ENCODE measurements at regions not wholly inside any gene's neighbourhood (a gene's known extent, or its start where the extent isn't known, plus 50 kb on each side); places are given as distances from the start of the nearest gene placed in this dataset.

- TF ChIP-seq GATA2 (IDR thresholded peaks at IDR 0.05; ENCODE audit: low read depth, low read length): no peak
- no peak for TF ChIP-seq GATA3 (IDR thresholded peaks at IDR 0.05; ENCODE audit: low read depth, low read length)
These were observed 105.3 kb upstream of the SMC2 start for GRCh38 chr9:103988821-103989220.

DNA sequence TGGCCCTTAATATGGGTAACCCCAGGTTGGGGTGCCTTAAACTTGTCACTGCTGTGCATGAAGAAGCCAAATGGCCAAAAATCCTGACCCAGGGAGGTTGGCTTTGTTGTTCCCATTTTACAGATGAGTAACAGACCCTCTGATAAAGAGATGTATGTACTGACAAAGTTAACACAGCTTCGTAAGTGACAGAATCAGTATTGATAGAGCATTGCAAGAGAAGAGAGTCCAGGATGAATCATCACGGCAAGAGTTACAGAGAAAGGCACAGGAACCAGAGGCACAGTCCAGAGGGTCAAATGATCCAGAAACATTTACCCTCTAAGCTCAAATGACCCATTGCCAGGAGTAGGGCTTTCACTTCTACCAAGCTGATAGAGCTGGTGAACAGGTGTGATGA lies 103.8 kb upstream of the SMC2 start:
- no peak for TF ChIP-seq GATA3 (IDR thresholded peaks at IDR 0.05; ENCODE audit: low read depth, low read length)
- TF ChIP-seq GATA2 (IDR thresholded peaks at IDR 0.05; ENCODE audit: low read depth, low read length): no peak

GRCh38 chr9:103991001-103991400 lies 103.1 kb upstream of the SMC2 start:
- no peak for TF ChIP-seq GATA2 (IDR thresholded peaks at IDR 0.05; ENCODE audit: low read depth, low read length)
- TF ChIP-seq GATA3 (IDR thresholded peaks at IDR 0.05; ENCODE audit: low read depth, low read length): no peak

DNA sequence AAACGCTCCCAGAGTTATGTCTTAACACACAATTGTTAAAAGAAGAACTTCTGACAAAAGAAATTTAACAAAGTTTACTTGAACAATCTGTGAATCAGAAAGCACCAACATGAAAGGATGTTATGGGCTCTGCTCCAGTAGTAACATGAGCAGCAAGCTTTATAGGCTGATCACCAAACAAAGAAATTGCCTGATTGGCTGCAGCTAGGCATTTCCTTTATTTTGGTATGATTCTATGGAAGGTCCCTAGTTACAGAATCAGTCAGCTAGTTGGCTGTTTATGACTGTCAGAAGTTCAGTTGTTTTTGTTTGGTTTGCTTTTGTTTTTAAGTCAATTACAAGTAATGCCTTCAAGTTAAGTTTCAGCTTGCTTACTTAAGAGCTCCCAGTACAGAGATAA lies 102.4 kb upstream of the SMC2 start:
- no peak for TF ChIP-seq GATA2 (IDR thresholded peaks at IDR 0.05; ENCODE audit: low read depth, low read length)
- no peak for TF ChIP-seq GATA3 (IDR thresholded peaks at IDR 0.05; ENCODE audit: low read depth, low read length)

DNA sequence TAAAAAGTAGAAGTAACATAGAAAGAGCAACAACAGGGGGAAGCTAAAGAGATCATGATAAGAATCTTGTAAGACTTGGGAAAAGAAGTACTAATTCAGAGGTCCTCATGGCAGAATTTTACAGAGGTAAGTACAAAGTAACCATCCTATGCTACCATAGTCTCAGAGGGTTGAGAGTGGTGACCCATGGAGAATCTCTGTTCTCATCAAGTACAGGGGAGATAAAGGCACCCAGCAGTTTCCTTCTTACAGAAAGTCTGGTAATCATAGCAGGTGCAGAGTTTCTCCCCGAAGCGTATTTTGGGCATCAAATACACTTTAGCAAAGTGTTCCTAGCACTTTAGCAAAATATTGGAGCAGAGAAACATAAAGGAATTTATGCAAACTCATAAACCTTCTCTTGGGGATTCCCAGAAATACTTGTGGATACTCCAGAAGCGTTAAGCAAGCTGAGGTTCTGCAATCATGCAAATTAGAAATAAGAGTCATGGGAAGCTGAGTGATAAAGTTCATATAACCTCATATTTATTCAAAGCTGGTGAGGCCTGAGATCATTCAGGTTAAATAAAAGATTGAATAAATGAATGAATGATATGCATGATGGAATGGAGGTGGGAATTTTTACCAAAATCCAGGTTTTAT lies 101.0 kb upstream of the SMC2 start:
- TF ChIP-seq GATA2 (IDR thresholded peaks at IDR 0.05; ENCODE audit: low read depth, low read length) (no peak), GATA3 (IDR thresholded peaks at IDR 0.05; ENCODE audit: low read depth, low read length) (no peak)

DNA sequence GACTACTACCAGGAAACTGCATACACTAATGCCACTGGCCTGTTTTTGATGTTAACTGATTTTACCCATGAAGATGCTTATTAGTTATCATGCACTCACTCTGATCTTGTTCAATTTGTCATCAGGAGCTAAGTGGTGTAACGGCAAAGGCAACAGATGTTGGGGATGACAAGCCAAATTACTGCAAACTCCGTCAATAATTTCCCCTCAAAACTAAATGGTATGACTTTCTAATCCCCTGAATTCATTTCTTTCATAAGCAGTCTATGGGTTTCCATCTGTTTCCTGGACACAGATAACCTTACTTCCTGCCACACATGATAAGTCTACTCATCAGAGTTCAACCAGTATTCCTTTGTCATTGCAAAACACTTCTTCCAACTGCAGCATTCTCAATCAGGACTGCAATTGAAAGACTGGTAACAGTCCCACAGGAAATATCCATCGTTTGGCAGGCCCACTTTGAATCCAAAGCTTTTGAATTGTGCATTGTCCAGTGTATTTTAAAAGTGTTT lies 96.2 kb upstream of the SMC2 start:
- TF ChIP-seq GATA2 (IDR thresholded peaks at IDR 0.05; ENCODE audit: low read depth, low read length): no peak
- TF ChIP-seq GATA3 (IDR thresholded peaks at IDR 0.05; ENCODE audit: low read depth, low read length): no peak

DNA sequence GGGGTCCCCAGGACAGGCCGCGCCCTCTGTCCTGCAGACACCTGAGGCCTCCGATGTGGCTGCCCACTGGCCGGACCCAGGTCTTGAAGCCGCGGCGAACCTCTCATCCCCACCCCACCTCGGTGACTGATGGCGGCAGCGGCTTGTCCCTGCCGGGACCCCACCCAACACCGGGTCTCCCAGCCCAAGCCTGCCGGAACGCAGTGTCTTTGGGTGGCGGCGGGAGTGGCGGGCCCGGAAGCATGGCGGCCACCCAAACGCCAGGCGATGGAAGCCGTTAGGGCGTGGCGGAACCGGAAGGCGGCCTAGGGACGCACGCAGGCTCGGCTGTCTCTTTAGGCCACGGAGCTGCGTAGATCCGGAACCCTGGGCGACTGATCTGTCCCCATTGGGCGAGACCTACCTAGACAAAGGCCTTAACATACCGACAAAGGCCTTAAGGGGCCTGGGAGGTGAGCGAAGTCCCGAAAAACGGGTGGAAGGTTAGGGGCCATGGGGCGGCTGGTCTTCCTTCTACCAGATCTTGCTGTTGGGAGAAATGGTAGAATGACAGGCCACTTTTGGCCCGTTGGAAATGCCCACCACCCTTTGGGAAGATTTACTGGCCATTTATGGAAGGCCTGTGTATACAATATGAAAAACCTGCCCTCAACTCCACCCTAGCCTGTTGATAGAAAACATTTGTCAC lies 94.6 kb upstream of the SMC2 start:
- TF ChIP-seq GATA2 (IDR thresholded peaks at IDR 0.05; ENCODE audit: low read depth, low read length) (no peak), GATA3 (IDR thresholded peaks at IDR 0.05; ENCODE audit: low read depth, low read length) (no peak)

- TF ChIP-seq GATA2 (IDR thresholded peaks at IDR 0.05; ENCODE audit: low read depth, low read length) (no peak), GATA3 (IDR thresholded peaks at IDR 0.05; ENCODE audit: low read depth, low read length) (no peak)
These were observed 84.3 kb upstream of the SMC2 start for GRCh38 chr9:104009826-104010225.

GRCh38 chr9:104022083-104022482 lies 72.0 kb upstream of the SMC2 start:
- TF ChIP-seq GATA3 (IDR thresholded peaks at IDR 0.05; ENCODE audit: low read depth, low read length): no peak
- no peak for TF ChIP-seq GATA2 (IDR thresholded peaks at IDR 0.05; ENCODE audit: low read depth, low read length)

GRCh38 chr9:104025104-104025503 lies 69.0 kb upstream of the SMC2 start:
- no peak for TF ChIP-seq GATA3 (IDR thresholded peaks at IDR 0.05; ENCODE audit: low read depth, low read length)
- TF ChIP-seq GATA2 (IDR thresholded peaks at IDR 0.05; ENCODE audit: low read depth, low read length): no peak

DNA sequence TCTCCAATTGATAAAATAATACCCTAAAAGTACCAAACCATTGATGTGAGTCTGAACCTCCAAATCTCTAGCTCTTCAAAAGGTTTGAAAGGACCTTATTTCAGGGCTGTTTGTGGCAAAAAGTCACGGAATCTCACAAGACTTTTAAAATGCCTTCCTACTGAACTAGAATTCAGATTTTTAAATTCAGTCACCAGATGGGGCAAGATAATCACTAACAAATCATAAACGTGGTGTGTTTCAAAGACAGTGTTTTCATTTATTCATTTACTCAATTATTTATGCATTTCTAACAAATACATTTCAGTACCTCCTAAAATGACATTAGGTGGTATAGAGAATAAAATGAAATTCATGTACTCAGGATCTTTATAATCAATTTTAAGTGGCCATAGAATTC lies 68.2 kb upstream of the SMC2 start:
- TF ChIP-seq GATA2 (IDR thresholded peaks at IDR 0.05; ENCODE audit: low read depth, low read length): no peak
- TF ChIP-seq GATA3 (IDR thresholded peaks at IDR 0.05; ENCODE audit: low read depth, low read length): no peak

DNA sequence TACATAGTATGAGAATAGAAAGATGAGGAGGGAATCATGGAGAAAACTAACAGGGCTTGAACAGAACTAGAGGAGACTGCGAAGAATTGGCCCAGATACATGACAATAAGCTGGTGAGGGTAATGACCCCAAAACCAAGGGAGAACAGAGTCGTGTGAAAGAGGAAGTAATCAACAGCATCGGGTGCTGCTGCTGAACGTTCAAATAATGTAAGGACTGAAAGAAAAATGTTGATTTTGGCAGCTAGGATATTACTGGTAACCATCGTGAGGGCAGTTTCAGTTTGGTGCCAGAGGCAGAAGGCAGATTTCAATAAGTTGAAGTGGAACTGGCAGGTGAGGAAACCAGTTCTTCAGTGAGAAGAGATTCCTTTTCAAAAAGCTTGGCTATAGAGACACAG lies 66.8 kb upstream of the SMC2 start:
- TF ChIP-seq GATA2 (IDR thresholded peaks at IDR 0.05; ENCODE audit: low read depth, low read length): no peak

DNA sequence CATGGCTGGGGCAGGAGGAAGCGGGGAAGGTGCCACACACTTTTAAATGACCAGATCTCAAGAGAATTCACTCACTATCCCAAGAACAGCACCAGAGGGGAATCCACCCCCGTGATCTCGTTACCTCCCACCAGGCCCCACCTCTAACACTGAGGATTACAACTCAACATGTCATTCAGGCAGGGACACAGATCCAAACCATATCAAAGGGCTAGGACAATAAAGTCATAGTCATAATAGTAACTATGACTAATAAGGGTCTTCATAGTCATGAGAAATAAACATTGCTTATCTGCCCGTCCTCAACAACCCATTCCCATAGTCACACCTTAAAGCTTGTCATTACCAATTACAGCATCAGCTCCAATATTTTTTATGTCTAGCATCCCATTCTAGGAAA lies 65.3 kb upstream of the SMC2 start:
- no peak for TF ChIP-seq GATA3 (IDR thresholded peaks at IDR 0.05; ENCODE audit: low read depth, low read length)
- no peak for TF ChIP-seq GATA2 (IDR thresholded peaks at IDR 0.05; ENCODE audit: low read depth, low read length)

All from SH-SY5Y (cell line).